A549 (cell line): ENCODE measurements at regions not wholly inside any gene's neighbourhood (a gene's known extent, or its start where the extent isn't known, plus 50 kb on each side); places are given as distances from the start of the nearest gene placed in this dataset.

Source experiments
- BHLHE40 ChIP-seq: IDR thresholded peaks from 2 replicates; pipeline ENCODE4 v1.6.1; 2012; ENCODE audit warnings: low read depth, low read length, inconsistent platforms
- CEBPB ChIP-seq, 2 experiments: fragments of >200 bp in 1 of 2; sonication (Bioruptor Twin) in 1 of 2; formaldehyde crosslinking in 1 of 2; IDR thresholded peaks; 2 replicates each; pipeline ENCODE4 v1.6.1; 2012 to 2016
- NR3C1 ChIP-seq: fragments of >200 bp; sonication (Bioruptor Twin); formaldehyde crosslinking; IDR thresholded peaks from 3 replicates; pipeline ENCODE4 v1.6.1; 2017
- POLR2A ChIP-seq: IDR thresholded peaks from 2 replicates; pipeline ENCODE4 v1.6.1; 2012; ENCODE audit warnings: mild to moderate bottlenecking, low read length
- RARB ChIP-seq: fragments of 250-450 bp; sonication (Bioruptor Pico); IDR thresholded peaks from 2 replicates; pipeline ENCODE4 v1.8.0; 2021; ENCODE audit warnings: mild to moderate bottlenecking, moderate library complexity
- RFX5 ChIP-seq: fragments of 450-650 bp; IDR thresholded peaks from 2 replicates; pipeline ENCODE4 v1.7.1; 2014; ENCODE audit warnings: antibody characterized with exemption, mild to moderate bottlenecking, moderate library complexity
- TFCP2L1 ChIP-seq: fragments of 250-450 bp; sonication (Bioruptor Pico); IDR thresholded peaks from 2 replicates; pipeline ENCODE4 v1.5.0; 2021; ENCODE audit warnings: mild to moderate bottlenecking
- TF ChIP-seq, protein P1 (sequence below): fragments of >200 bp; sonication (Bioruptor Twin); formaldehyde crosslinking; IDR thresholded peaks from 3 replicates; pipeline ENCODE4 v1.5.1; 2016
- TF ChIP-seq, protein P2 (sequence below): fragments of 200-600 bp; sonication (generic); IDR thresholded peaks from 2 replicates; pipeline ENCODE4 v1.6.1; 2016; ENCODE audit warnings: antibody characterized with exemption, mild to moderate bottlenecking, moderate library complexity
- TF ChIP-seq, protein P3 (sequence below): IDR thresholded peaks from 2 replicates; pipeline ENCODE4 v1.6.1; 2012

DNA sequence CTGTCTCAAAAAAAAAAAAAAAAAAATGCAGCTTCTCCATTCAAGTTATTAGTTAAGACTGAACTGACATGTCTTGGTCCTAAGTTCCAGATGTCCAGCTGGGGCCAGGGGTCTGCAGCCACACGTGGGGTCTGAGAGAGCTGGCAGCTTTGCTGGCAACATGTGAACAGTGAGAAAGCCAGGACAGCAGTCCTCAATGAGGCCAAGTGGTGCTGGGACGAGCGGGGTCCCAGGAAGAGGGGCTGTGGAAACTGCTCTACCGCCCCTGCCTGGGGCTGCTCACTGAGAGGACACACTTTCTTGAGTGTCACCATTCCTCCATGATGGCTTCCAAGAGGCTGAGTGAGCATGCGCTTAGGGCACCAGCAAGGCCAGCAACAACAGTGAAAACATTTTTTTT lies 100.7 kb upstream of the TAF1B start:
- TF ChIP-seq RFX5 (no peak), NR3C1 (no peak), RARB (CRISPR knock-in tag) (no peak), TFCP2L1 (no peak), BHLHE40 (no peak), POLR2A (no peak), CEBPB (IDR thresholded peaks at IDR 0.05) (no peak)
- TF ChIP-seq, protein P1, sequence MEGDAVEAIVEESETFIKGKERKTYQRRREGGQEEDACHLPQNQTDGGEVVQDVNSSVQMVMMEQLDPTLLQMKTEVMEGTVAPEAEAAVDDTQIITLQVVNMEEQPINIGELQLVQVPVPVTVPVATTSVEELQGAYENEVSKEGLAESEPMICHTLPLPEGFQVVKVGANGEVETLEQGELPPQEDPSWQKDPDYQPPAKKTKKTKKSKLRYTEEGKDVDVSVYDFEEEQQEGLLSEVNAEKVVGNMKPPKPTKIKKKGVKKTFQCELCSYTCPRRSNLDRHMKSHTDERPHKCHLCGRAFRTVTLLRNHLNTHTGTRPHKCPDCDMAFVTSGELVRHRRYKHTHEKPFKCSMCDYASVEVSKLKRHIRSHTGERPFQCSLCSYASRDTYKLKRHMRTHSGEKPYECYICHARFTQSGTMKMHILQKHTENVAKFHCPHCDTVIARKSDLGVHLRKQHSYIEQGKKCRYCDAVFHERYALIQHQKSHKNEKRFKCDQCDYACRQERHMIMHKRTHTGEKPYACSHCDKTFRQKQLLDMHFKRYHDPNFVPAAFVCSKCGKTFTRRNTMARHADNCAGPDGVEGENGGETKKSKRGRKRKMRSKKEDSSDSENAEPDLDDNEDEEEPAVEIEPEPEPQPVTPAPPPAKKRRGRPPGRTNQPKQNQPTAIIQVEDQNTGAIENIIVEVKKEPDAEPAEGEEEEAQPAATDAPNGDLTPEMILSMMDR: no peak
- TF ChIP-seq, protein P2, sequence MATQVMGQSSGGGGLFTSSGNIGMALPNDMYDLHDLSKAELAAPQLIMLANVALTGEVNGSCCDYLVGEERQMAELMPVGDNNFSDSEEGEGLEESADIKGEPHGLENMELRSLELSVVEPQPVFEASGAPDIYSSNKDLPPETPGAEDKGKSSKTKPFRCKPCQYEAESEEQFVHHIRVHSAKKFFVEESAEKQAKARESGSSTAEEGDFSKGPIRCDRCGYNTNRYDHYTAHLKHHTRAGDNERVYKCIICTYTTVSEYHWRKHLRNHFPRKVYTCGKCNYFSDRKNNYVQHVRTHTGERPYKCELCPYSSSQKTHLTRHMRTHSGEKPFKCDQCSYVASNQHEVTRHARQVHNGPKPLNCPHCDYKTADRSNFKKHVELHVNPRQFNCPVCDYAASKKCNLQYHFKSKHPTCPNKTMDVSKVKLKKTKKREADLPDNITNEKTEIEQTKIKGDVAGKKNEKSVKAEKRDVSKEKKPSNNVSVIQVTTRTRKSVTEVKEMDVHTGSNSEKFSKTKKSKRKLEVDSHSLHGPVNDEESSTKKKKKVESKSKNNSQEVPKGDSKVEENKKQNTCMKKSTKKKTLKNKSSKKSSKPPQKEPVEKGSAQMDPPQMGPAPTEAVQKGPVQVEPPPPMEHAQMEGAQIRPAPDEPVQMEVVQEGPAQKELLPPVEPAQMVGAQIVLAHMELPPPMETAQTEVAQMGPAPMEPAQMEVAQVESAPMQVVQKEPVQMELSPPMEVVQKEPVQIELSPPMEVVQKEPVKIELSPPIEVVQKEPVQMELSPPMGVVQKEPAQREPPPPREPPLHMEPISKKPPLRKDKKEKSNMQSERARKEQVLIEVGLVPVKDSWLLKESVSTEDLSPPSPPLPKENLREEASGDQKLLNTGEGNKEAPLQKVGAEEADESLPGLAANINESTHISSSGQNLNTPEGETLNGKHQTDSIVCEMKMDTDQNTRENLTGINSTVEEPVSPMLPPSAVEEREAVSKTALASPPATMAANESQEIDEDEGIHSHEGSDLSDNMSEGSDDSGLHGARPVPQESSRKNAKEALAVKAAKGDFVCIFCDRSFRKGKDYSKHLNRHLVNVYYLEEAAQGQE: no peak
- TF ChIP-seq, protein P3, sequence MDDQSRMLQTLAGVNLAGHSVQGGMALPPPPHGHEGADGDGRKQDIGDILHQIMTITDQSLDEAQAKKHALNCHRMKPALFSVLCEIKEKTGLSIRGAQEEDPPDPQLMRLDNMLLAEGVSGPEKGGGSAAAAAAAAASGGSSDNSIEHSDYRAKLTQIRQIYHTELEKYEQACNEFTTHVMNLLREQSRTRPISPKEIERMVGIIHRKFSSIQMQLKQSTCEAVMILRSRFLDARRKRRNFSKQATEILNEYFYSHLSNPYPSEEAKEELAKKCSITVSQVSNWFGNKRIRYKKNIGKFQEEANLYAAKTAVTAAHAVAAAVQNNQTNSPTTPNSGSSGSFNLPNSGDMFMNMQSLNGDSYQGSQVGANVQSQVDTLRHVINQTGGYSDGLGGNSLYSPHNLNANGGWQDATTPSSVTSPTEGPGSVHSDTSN: no peak
